Tibial artery (tissue), 4 donors: ENCODE measurements at regions not wholly inside any gene's neighbourhood (a gene's known extent, or its start where the extent isn't known, plus 50 kb on each side); places are given as distances from the start of the nearest gene placed in this dataset.

ENCODE experiments used
- DNase-seq, 2 donors: peaks; one replicate each; pipeline ENCODE4 v3.0.0-alpha.2; 2019
- H3K27ac ChIP-seq, 2 donors: fragments of 200-600 bp; sonication (generic) in 1 of 2; 1 replicate in 1 of 2; 2 replicates in 1 of 2; pipeline ENCODE4 v1.5.1; 2018 to 2019; ENCODE audit warnings: mild to moderate bottlenecking in 1 of 2
- H3K27me3 ChIP-seq, 2 donors: fragments of 200-600 bp; sonication (generic) in 1 of 2; one replicate each; pipeline versions ENCODE4 v1.5.1 to v1.6.0; 2016 to 2019
- H3K36me3 ChIP-seq, 3 donors: fragments of 200-600 bp; sonication (generic) in 2 of 3; one replicate each; pipeline ENCODE4 v1.5.1; 2016 to 2019; ENCODE audit warnings: mild to moderate bottlenecking in 2 of 3
- H3K4me1 ChIP-seq, 4 donors: fragments of 200-600 bp; sonication (generic) in 2 of 4; 1 replicate in 3 of 4; 2 replicates in 1 of 4; pipeline ENCODE4 v1.5.1; 2016 to 2019
- H3K4me3 ChIP-seq, 2 donors: fragments of 200-600 bp; sonication (generic) in 1 of 2; 1 replicate in 1 of 2; 2 replicates in 1 of 2; pipeline ENCODE4 v1.5.1; 2018 to 2019; ENCODE audit warnings: mild to moderate bottlenecking in 2 of 2
- H3K9me3 ChIP-seq, 3 donors: fragments of 200-600 bp; sonication (generic) in 1 of 3; one replicate each; pipeline ENCODE4 v1.5.1; 2016 to 2019
- intact Hi-C: fragments of 100-400 bp; cut with DNase I; formaldehyde crosslinking; loops from one replicate; pipeline ENCODE4 v1.15.0; 2023; ENCODE audit warnings: low total_unique reads
- TF ChIP-seq, protein P1 (sequence below), 2 experiments: fragments of 200-600 bp in 1 of 2; fragments of 450-650 bp in 1 of 2; IDR thresholded peaks; one replicate each; pipeline ENCODE4 v1.5.1; 2017 to 2019; ENCODE audit warnings: antibody characterized with exemption in 2 of 2, mild to moderate bottlenecking in 1 of 2, moderate library complexity in 1 of 2

DNA sequence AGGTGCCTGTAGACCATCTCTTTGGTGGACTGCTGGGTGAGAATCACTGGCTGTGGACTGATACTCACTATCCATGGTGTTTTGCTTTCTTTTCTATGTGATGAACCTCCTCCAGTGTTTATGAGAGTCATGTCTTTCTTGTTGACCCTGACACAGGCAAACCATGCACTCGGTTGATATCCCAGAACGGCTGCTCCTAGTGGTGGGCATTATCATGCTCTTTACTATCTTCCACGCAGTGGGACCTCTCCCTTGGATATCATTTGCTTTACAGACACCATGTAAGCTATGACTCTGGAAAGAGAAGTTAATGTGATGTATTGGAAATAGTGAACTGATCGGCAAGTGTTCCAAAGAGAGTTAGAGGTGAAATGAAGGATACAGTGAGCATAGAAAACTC is 1455.6 kb downstream of the BRINP3 start:
- no peak for DNase-seq
- intact Hi-C loops = no loop called here
- Histone ChIP-seq H3K27me3 (no peaks in the 10 kb centered on the region), H3K4me3 (no peak overlapping the region), H3K9me3 (no peaks in the 10 kb centered on the region), H3K4me1 (no peaks in the 10 kb centered on the region), H3K36me3 (no peaks in the 10 kb centered on the region), H3K27ac (no peak overlapping the region)
- TF ChIP-seq, protein P1, sequence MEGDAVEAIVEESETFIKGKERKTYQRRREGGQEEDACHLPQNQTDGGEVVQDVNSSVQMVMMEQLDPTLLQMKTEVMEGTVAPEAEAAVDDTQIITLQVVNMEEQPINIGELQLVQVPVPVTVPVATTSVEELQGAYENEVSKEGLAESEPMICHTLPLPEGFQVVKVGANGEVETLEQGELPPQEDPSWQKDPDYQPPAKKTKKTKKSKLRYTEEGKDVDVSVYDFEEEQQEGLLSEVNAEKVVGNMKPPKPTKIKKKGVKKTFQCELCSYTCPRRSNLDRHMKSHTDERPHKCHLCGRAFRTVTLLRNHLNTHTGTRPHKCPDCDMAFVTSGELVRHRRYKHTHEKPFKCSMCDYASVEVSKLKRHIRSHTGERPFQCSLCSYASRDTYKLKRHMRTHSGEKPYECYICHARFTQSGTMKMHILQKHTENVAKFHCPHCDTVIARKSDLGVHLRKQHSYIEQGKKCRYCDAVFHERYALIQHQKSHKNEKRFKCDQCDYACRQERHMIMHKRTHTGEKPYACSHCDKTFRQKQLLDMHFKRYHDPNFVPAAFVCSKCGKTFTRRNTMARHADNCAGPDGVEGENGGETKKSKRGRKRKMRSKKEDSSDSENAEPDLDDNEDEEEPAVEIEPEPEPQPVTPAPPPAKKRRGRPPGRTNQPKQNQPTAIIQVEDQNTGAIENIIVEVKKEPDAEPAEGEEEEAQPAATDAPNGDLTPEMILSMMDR (IDR thresholded peaks at IDR 0.05) = no peak

DNA sequence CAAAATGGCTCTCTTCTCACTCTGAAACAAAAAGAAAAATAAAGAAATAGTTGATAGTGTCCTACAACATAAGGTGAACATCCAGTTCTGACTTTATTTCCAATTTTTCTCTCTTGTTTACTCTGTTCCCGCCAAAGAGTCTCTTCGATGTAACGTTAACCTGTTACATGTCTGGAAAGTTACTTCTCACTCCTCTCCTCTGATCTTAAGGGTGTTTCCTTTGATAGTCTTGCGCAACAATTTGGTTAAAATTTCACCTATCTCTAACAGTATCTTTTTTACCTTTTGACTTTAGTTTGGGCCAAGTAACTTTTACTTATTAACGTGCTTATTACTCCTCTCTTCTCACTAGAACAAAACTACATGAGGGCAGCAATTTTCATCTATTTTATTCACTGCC is 1450.2 kb downstream of the BRINP3 start:
- intact Hi-C loops = no loop called here
- Histone ChIP-seq H3K9me3 (no peaks in the 10 kb centered on the region), H3K27ac (no peak overlapping the region), H3K27me3 (no peaks in the 10 kb centered on the region), H3K4me1 (no peaks in the 10 kb centered on the region), H3K36me3 (no peaks in the 10 kb centered on the region), H3K4me3 (no peak overlapping the region)
- TF ChIP-seq, protein P1 (IDR thresholded peaks at IDR 0.05) = no peak
- DNase-seq = no peak

DNA sequence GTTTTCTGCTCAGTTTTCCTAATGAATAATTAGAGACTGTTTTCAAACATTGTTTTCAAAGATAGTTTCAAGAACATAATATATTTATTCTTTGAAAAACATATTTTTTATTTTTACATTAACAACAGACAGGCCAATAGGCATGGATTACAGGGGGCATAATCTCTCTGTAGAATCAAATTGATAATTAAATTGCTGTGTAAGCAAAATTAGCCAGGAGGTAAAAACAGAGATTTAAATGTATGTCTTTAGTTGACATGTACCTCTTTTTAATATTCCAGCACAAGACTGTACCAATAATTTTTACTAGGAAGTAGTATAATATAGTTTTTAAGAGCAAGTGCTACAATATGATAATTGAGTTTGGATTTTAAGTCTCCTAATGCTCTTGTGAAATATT is 1444.5 kb downstream of the BRINP3 start:
- H3K36me3 ChIP-seq = no peaks in the 10 kb centered on the region
- no peaks in the 10 kb centered on the region for H3K4me1 ChIP-seq
- TF ChIP-seq, protein P1 (IDR thresholded peaks at IDR 0.05) = no peak
- no peak overlapping the region for H3K4me3 ChIP-seq
- no peaks in the 10 kb centered on the region for H3K27me3 ChIP-seq
- H3K27ac ChIP-seq = no peak overlapping the region
- intact Hi-C loops = no loop called here
- no peak for DNase-seq
- no peaks in the 10 kb centered on the region for H3K9me3 ChIP-seq

DNA sequence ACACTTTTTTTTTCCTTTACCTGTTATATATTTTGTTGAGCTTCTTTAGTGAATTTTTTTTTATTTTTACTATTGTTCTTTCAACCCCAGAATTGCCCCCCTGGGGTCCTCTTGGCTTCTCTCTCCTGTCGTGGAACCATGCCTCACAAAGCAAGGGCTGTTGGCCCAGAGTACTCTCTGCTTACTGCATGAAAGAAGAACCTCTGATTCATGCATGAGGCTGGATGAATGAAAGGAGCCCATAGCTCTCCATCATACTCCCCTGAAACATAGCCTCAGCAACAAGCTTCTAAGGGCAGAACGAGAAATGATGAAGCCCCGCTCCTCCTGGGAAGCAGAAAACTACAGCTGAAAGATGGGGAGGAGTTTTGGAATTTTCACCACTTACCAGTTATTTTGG is 1441.0 kb downstream of the BRINP3 start:
- DNase-seq = no peak
- Histone ChIP-seq H3K27ac (no peak overlapping the region), H3K4me1 (no peaks in the 10 kb centered on the region), H3K9me3 (no peaks in the 10 kb centered on the region), H3K4me3 (no peak overlapping the region), H3K27me3 (no peaks in the 10 kb centered on the region), H3K36me3 (no peaks in the 10 kb centered on the region)
- TF ChIP-seq, protein P1 (IDR thresholded peaks at IDR 0.05) = no peak
- intact Hi-C loops = no loop called here

DNA sequence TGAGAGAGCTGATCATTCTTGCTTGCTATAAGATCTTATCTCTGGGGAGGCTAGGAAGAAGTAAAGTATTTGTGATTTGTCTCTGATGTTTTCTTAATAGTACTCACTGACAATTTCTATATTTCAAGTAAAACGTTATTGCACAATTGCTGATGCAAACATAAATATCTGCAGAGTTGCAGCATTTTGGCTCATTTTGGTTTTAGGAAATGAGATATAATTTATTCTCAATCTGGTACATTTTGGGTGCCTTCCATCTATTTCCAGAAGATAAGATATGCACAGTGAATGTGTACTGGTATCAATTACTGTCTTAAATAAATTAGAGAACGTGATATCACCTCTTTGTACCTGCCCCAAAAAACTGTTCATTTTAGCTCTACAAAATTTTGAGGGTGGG is 1431.5 kb downstream of the BRINP3 start:
- Histone ChIP-seq H3K27me3 (no peaks in the 10 kb centered on the region), H3K27ac (no peak overlapping the region), H3K9me3 (no peaks in the 10 kb centered on the region), H3K4me1 (no peaks in the 10 kb centered on the region), H3K4me3 (no peak overlapping the region), H3K36me3 (no peaks in the 10 kb centered on the region)
- DNase-seq = no peak
- intact Hi-C loops = no loop called here
- TF ChIP-seq, protein P1 (IDR thresholded peaks at IDR 0.05) = no peak

DNA sequence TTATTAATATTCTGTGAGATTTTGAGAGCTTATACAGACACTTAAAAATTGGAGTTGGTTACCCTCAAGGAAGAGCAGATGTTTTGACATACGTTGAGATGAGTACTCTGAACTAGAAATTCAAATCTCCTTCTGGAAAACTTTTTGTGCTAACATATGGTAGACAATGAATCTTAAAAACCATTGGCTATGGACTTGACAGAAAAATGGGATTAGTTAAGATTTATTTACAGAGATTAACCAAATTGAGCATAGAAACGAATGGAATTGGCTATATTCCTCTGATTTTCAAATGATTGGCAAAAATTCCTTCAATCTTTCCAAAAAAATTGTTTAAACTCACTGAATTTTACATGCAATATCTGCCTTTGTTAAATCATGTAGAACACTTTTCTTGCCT is 1392.9 kb downstream of the BRINP3 start:
- DNase-seq = no peak

More for the DNA sequence above, 1392.9 kb downstream of the BRINP3 start:
- no peaks in the 10 kb centered on the region for H3K9me3 ChIP-seq
- H3K4me3 ChIP-seq = no peak overlapping the region
- no peaks in the 10 kb centered on the region for H3K27me3 ChIP-seq
- H3K27ac ChIP-seq = no peak overlapping the region
- no peaks in the 10 kb centered on the region for H3K36me3 ChIP-seq
- intact Hi-C loops = no loop called here
- H3K4me1 ChIP-seq = no peaks in the 10 kb centered on the region
- TF ChIP-seq, protein P1 (IDR thresholded peaks at IDR 0.05) = no peak
